CD14-positive monocyte (primary cell): ENCODE measurements at regions not wholly inside any gene's neighbourhood (a gene's known extent, or its start where the extent isn't known, plus 50 kb on each side); places are given as distances from the start of the nearest gene placed in this dataset.

Experiments
- DNase-seq, 3 donors: peaks; one replicate each; pipeline ENCODE4 v3.0.0-alpha.2; 2011 to 2022
- H2AFZ ChIP-seq: 2 replicates; pipeline ENCODE4 v1.6.0; 2012; ENCODE audit warnings: mild to moderate bottlenecking, low read depth, low read length, inconsistent platforms; ENCODE audit not compliant: insufficient read depth, poor library complexity, severe bottlenecking
- H3K27ac ChIP-seq, 2 donors: 1 replicate in 1 of 2; 2 replicates in 1 of 2; pipeline ENCODE4 v1.5.1; 2012 to 2013; ENCODE audit warnings: low read length in 2 of 2, control low read depth in 1 of 2, inconsistent platforms in 1 of 2, low read depth in 1 of 2, mild to moderate bottlenecking in 1 of 2
- H3K27me3 ChIP-seq, 2 donors: one replicate each; pipeline versions ENCODE4 v1.6.0 to v1.6.1; 2011 to 2013; ENCODE audit warnings: low read length in 2 of 2; ENCODE audit not compliant: control insufficient read depth in 2 of 2, insufficient read depth in 2 of 2
- H3K36me3 ChIP-seq, 2 donors: replicated peaks in 1 of 2; 1 replicate in 1 of 2; 2 replicates in 1 of 2; pipeline versions ENCODE4 v1.5.1 to v1.6.1; 2012 to 2013; ENCODE audit warnings: low read length in 2 of 2, control low read depth in 1 of 2, inconsistent platforms in 1 of 2, mild to moderate bottlenecking in 1 of 2; ENCODE audit not compliant: insufficient read depth in 2 of 2, control insufficient read depth in 1 of 2
- H3K4me1 ChIP-seq, 2 donors: 1 replicate in 1 of 2; 2 replicates in 1 of 2; pipeline versions ENCODE4 v1.5.1 to v1.6.1; 2012 to 2013; ENCODE audit warnings: low read length in 2 of 2, control low read depth in 1 of 2, inconsistent platforms in 1 of 2, mild to moderate bottlenecking in 1 of 2, moderate library complexity in 1 of 2; ENCODE audit not compliant: insufficient read depth in 2 of 2, control insufficient read depth in 1 of 2
- H3K4me2 ChIP-seq: replicated peaks from 2 replicates; pipeline ENCODE3; 2012; ENCODE audit warnings: low read length, moderate library complexity, mild to moderate bottlenecking; ENCODE audit not compliant: poor library complexity, severe bottlenecking; ENCODE audit errors: extremely low read depth
- H3K4me3 ChIP-seq, 3 experiments: fragments of 200-600 bp in 1 of 3; sonication (generic) in 1 of 3; replicated peaks in 1 of 3; 1 replicate in 2 of 3; 2 replicates in 1 of 3; pipeline ENCODE4 v1.5.1; 2011 to 2013; ENCODE audit warnings: low read length in 3 of 3, mild to moderate bottlenecking in 3 of 3, control low read depth in 2 of 3, low read depth in 2 of 3, inconsistent platforms in 1 of 3, moderate library complexity in 1 of 3
- H3K79me2 ChIP-seq: 2 replicates; pipeline ENCODE4 v1.6.0; 2012; ENCODE audit warnings: mild to moderate bottlenecking, control low read depth, inconsistent platforms, low read length, moderate library complexity; ENCODE audit not compliant: insufficient read depth
- H3K9ac ChIP-seq: 2 replicates; pipeline ENCODE4 v1.6.0; 2017; ENCODE audit warnings: low read length, mild to moderate bottlenecking; ENCODE audit not compliant: insufficient read depth, poor library complexity, severe bottlenecking
- H3K9me3 ChIP-seq, 2 donors: replicated peaks in 1 of 2; 1 replicate in 1 of 2; 2 replicates in 1 of 2; pipeline versions ENCODE4 v1.5.1 to v1.6.1; 2012 to 2013; ENCODE audit warnings: low read length in 2 of 2, control low read depth in 1 of 2; ENCODE audit not compliant: control insufficient read depth in 1 of 2, insufficient read depth in 1 of 2
- H4K20me1 ChIP-seq: 2 replicates; pipeline ENCODE4 v1.6.0; 2012; ENCODE audit warnings: mild to moderate bottlenecking, low read length, control low read depth, moderate library complexity; ENCODE audit not compliant: insufficient read depth
- H3K27ac Mint-ChIP-seq, 7 donors: one replicate each; pipeline ENCODE4 v1.8.0; 2020; ENCODE audit warnings: mild to moderate bottlenecking in 7 of 7, mixed read lengths in 7 of 7, moderate library complexity in 6 of 7, inconsistent platforms in 2 of 7
- H3K27me3 Mint-ChIP-seq, 3 donors: one replicate each; pipeline ENCODE4 v1.8.0; 2021 to 2022; ENCODE audit warnings: low read depth in 3 of 3, mild to moderate bottlenecking in 3 of 3, mixed read lengths in 3 of 3, moderate library complexity in 3 of 3, inconsistent platforms in 1 of 3
- H3K36me3 Mint-ChIP-seq, 2 donors: one replicate each; pipeline ENCODE4 v1.8.0; 2020; ENCODE audit warnings: mixed read lengths in 2 of 2, inconsistent platforms in 1 of 2, mild to moderate bottlenecking in 1 of 2
- H3K4me1 Mint-ChIP-seq: one replicate; pipeline ENCODE4 v1.8.0; 2020; ENCODE audit warnings: mild to moderate bottlenecking, mixed read lengths
- H3K4me3 Mint-ChIP-seq, 2 donors: one replicate each; pipeline ENCODE4 v1.8.0; 2020; ENCODE audit warnings: mild to moderate bottlenecking in 2 of 2, mixed read lengths in 2 of 2, moderate library complexity in 1 of 2
- H3K9me3 Mint-ChIP-seq, 7 donors: one replicate each; pipeline ENCODE4 v1.8.0; 2020 to 2022; ENCODE audit warnings: mixed read lengths in 7 of 7, mild to moderate bottlenecking in 6 of 7, moderate library complexity in 6 of 7, inconsistent platforms in 2 of 7
- WGBS: methylation state at CpG from one replicate; pipeline ENCODE4 v1.1.5; 2013; ENCODE audit warnings: missing lambda C conversion rate; ENCODE audit not compliant: insufficient coverage; 5-methylcytosine and 5-hydroxymethylcytosine counted together
- intact Hi-C, 2 donors: fragments of 100-400 bp; cut with micrococcal nuclease; formaldehyde crosslinking; loops; one replicate each; pipeline versions ENCODE4 v1.15.0 to v1.15.1; 2023
- TF ChIP-seq, protein P1 (sequence below): fragments of 200-600 bp; IDR thresholded peaks from one replicate; pipeline ENCODE4 v1.8.0; 2022; ENCODE audit warnings: antibody characterized with exemption, mild to moderate bottlenecking

DNA sequence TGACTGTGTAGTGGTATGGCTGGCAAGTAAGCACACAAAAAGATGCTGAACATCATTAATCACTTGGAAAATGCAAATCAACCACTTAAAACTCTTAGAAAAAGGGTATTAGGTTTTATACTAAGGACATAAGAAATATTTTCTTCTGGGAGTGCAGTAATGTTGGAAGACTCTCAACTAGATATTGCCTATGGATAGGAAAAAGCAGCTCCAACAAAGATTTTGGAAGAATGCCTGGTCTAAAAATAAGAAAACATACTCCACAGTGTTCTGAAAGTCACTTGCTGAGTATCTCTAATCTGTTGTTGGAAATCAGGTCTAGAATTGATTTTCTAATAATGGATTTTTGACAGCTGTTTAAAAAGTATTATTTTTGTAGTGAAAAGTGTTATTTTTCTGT is 50.8 kb upstream of the PHYHIPL start:
- no peaks in the 10 kb centered on the region for H3K27me3 Mint-ChIP-seq

DNA sequence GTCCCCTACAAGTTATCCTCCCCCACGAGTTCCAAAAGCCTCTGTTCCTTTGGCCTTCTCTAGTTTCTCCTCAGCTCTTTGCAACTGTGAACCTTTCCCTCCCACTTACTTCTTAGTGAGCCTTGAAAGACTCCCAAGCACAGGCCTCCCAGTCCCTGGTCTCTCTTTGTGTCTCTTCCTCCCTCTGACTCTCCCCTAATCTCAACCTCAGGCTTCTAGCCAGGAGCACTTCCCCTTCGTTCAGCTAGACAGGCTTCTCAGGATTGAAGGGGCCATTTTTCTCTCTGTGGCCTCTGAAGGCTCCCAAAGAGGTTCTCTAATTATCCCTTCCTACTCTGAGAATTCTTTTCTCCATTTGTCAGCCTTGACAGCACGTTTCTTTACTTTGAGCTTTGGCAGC is 50.2 kb upstream of the PHYHIPL start:
- Histone ChIP-seq H3K4me2 (no peak overlapping the region), H3K27me3 (no peaks in the 10 kb centered on the region), H3K4me1 (no peaks in the 10 kb centered on the region), H3K4me3 (no peak overlapping the region), H2AFZ (no peak overlapping the region), H3K27ac (no peak overlapping the region), H3K9me3 (peaks cover 0 to 5% of the 10 kb centered on the region in 2 donors), H3K79me2 (no peaks in the 10 kb centered on the region), H4K20me1 (no peaks in the 10 kb centered on the region), H3K9ac (no peak overlapping the region), H3K36me3 (no peaks in the 10 kb centered on the region)
- H3K27me3 Mint-ChIP-seq = no peaks in the 10 kb centered on the region
- WGBS = 20% methylated on average over 2 of the region's 3 CpGs
- no peaks in the 10 kb centered on the region for H3K36me3 Mint-ChIP-seq
- TF ChIP-seq, protein P1, sequence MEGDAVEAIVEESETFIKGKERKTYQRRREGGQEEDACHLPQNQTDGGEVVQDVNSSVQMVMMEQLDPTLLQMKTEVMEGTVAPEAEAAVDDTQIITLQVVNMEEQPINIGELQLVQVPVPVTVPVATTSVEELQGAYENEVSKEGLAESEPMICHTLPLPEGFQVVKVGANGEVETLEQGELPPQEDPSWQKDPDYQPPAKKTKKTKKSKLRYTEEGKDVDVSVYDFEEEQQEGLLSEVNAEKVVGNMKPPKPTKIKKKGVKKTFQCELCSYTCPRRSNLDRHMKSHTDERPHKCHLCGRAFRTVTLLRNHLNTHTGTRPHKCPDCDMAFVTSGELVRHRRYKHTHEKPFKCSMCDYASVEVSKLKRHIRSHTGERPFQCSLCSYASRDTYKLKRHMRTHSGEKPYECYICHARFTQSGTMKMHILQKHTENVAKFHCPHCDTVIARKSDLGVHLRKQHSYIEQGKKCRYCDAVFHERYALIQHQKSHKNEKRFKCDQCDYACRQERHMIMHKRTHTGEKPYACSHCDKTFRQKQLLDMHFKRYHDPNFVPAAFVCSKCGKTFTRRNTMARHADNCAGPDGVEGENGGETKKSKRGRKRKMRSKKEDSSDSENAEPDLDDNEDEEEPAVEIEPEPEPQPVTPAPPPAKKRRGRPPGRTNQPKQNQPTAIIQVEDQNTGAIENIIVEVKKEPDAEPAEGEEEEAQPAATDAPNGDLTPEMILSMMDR = no peak
- H3K4me3 Mint-ChIP-seq = no peak overlapping the region
- H3K4me1 Mint-ChIP-seq = no peaks in the 10 kb centered on the region
- H3K9me3 Mint-ChIP-seq = peaks cover 0 to 5% (median 2%) of the 10 kb centered on the region in 7 donors
- no peak for DNase-seq
- no peak overlapping the region for H3K27ac Mint-ChIP-seq
- intact Hi-C loops = no loop called here

More for the DNA sequence above, 50.8 kb upstream of the PHYHIPL start:
- Histone ChIP-seq H3K27me3 (no peaks in the 10 kb centered on the region), H2AFZ (no peak overlapping the region), H3K4me3 (no peak overlapping the region), H3K4me1 (no peaks in the 10 kb centered on the region), H3K9ac (no peak overlapping the region), H3K36me3 (no peaks in the 10 kb centered on the region), H3K9me3 (peaks cover 0 to 5% of the 10 kb centered on the region in 2 donors), H3K79me2 (no peaks in the 10 kb centered on the region), H3K4me2 (no peak overlapping the region), H4K20me1 (no peaks in the 10 kb centered on the region), H3K27ac (no peak overlapping the region)
- no peaks in the 10 kb centered on the region for H3K36me3 Mint-ChIP-seq
- H3K9me3 Mint-ChIP-seq = peaks cover 0 to 5% (median 2%) of the 10 kb centered on the region in 7 donors
- TF ChIP-seq, protein P1 = no peak
- H3K4me1 Mint-ChIP-seq = no peaks in the 10 kb centered on the region
- no peak for DNase-seq
- H3K27ac Mint-ChIP-seq = no peak overlapping the region
- no peak overlapping the region for H3K4me3 Mint-ChIP-seq
- intact Hi-C loops = no loop called here
